K562 (cell line): ENCODE measurements at regions not wholly inside any gene's neighbourhood (a gene's known extent, or its start where the extent isn't known, plus 50 kb on each side); places are given as distances from the start of the nearest gene placed in this dataset.

Source experiments
- L3MBTL2 ChIP-seq: fragments of 450-650 bp; IDR thresholded peaks from 2 replicates; pipeline ENCODE4 v1.6.1; 2016; ENCODE audit warnings: mild to moderate bottlenecking, moderate library complexity
- MNT ChIP-seq, 2 experiments: fragments of 450-650 bp; conservative IDR thresholded peaks; 2 replicates each; pipeline ENCODE4 v1.6.1; 2017; ENCODE audit warnings: mild to moderate bottlenecking in 2 of 2, moderate library complexity in 2 of 2
- PRDM10 ChIP-seq: fragments of 450-650 bp; IDR thresholded peaks from 2 replicates; pipeline ENCODE4 v1.6.1; 2018; ENCODE audit not compliant: partially characterized antibody
- ZBTB34 ChIP-seq: fragments of 250-450 bp; sonication (Bioruptor Pico); IDR thresholded peaks from 2 replicates; pipeline ENCODE4 v1.8.0; 2021; ENCODE audit warnings: mild to moderate bottlenecking, moderate library complexity
- ZC3H4 ChIP-seq: sonication (generic); formaldehyde crosslinking; IDR thresholded peaks from 2 replicates; pipeline ENCODE4 v1.9.0; 2021; ENCODE audit warnings: missing genetic modification reagents, borderline replicate concordance

- TF ChIP-seq MNT (conservative IDR thresholded peaks at IDR 0.05) (no peak), L3MBTL2 (no peak), PRDM10 (no peak), ZBTB34 (CRISPR knock-in tag) (no peak), ZC3H4 (CRISPR knock-in tag) (no peak)
Measured at GRCh38 chr15:48040166-48040817, 80.5 kb upstream of the SLC24A5 start (continued).
